Gastroesophageal sphincter (tissue), 4 donors: ENCODE measurements at regions not wholly inside any gene's neighbourhood (a gene's known extent, or its start where the extent isn't known, plus 50 kb on each side); places are given as distances from the start of the nearest gene placed in this dataset.

Experiments
- ATAC-seq: fragments of 150-250 bp; one replicate; pipeline ENCODE4 v1.9.1; 2016; ENCODE audit warnings: mild to moderate bottlenecking, moderate library complexity
- H3K27ac ChIP-seq, 4 donors: fragments of 200-600 bp; sonication (generic) in 3 of 4; 1 replicate in 3 of 4; 2 replicates in 1 of 4; pipeline ENCODE4 v1.5.1; 2016 to 2019
- H3K27me3 ChIP-seq: fragments of 200-600 bp; sonication (generic); one replicate; pipeline ENCODE4 v1.5.1; 2019
- H3K36me3 ChIP-seq, 2 donors: fragments of 200-600 bp; sonication (generic); one replicate each; pipeline ENCODE4 v1.5.1; 2019; ENCODE audit warnings: control low read depth in 1 of 2
- H3K4me1 ChIP-seq, 3 donors: fragments of 200-600 bp; sonication (generic); 1 replicate in 2 of 3; 2 replicates in 1 of 3; pipeline ENCODE4 v1.5.1; 2016 to 2019; ENCODE audit warnings: control low read depth in 2 of 3
- H3K4me3 ChIP-seq, 2 donors: fragments of 200-600 bp; sonication (generic); one replicate each; pipeline ENCODE4 v1.5.1; 2019; ENCODE audit warnings: mild to moderate bottlenecking in 1 of 2, moderate library complexity in 1 of 2
- H3K9me3 ChIP-seq, 3 donors: fragments of 200-600 bp; sonication (generic); one replicate each; pipeline ENCODE4 v1.5.1; 2017 to 2019; ENCODE audit warnings: control low read depth in 2 of 3
- CTCF ChIP-seq, 4 experiments: fragments of 200-600 bp in 2 of 4; fragments of 450-650 bp in 2 of 4; sonication (generic) in 1 of 4; IDR thresholded peaks; one replicate each; pipeline ENCODE4 v1.5.1; 2017 to 2019; ENCODE audit warnings: antibody characterized with exemption in 4 of 4, mild to moderate bottlenecking in 2 of 4, moderate library complexity in 2 of 4
- EP300 ChIP-seq: sonication (generic); formaldehyde crosslinking; IDR thresholded peaks from one replicate; pipeline ENCODE4 v1.6.1; 2017; ENCODE audit warnings: antibody characterized with exemption, mild to moderate bottlenecking
- POLR2A ChIP-seq, 2 donors: fragments of 450-650 bp; IDR thresholded peaks; one replicate each; pipeline ENCODE4 v1.6.1; 2017; ENCODE audit warnings: antibody characterized with exemption in 2 of 2, mild to moderate bottlenecking in 2 of 2, moderate library complexity in 1 of 2
- POLR2AphosphoS5 ChIP-seq: sonication (generic); formaldehyde crosslinking; IDR thresholded peaks from one replicate; pipeline ENCODE4 v1.6.1; 2017; ENCODE audit warnings: antibody characterized with exemption
- WGBS, 2 donors: methylation state at CpG; one replicate each; pipeline ENCODE4 v1.1.5; 2018; ENCODE audit warnings: low coverage in 1 of 2; 5-methylcytosine and 5-hydroxymethylcytosine counted together

- no peak overlapping the region for H3K27ac ChIP-seq
- H3K9me3 ChIP-seq: no peaks in the 10 kb centered on the region
- no peaks in the 10 kb centered on the region for H3K4me1 ChIP-seq
- ATAC-seq: no peak
- no peaks in the 10 kb centered on the region for H3K36me3 ChIP-seq
- WGBS, 2 donors: 60 to 71% methylated on average over 3 to 14 of the region's 15 CpGs
- no peak overlapping the region for H3K4me3 ChIP-seq
- TF ChIP-seq CTCF (IDR thresholded peaks at IDR 0.05) (no peak), POLR2A (IDR thresholded peaks at IDR 0.05) (no peak), EP300 (no peak), POLR2AphosphoS5 (no peak)
- peaks cover 64% of the 10 kb centered on the region for H3K27me3 ChIP-seq
These were observed 135.1 kb downstream of the MRM1 start for GRCh38 chr17:36736201-36737156.

- H3K27ac ChIP-seq: no peak overlapping the region
- H3K27me3 ChIP-seq: peaks cover 57% of the 10 kb centered on the region
- 74 to 77% methylated on average over 4 to 5 of the region's 6 CpGs for WGBS, 2 donors
These were observed 137.8 kb downstream of the MRM1 start for GRCh38 chr17:36739208-36739607.

GRCh38 chr17:36740157-36740556 is 138.8 kb downstream of the MRM1 start:
- Histone ChIP-seq H3K36me3 (no peaks in the 10 kb centered on the region), H3K4me1 (no peaks in the 10 kb centered on the region), H3K9me3 (no peaks in the 10 kb centered on the region), H3K27ac (no peak overlapping the region), H3K27me3 (peaks cover 56% of the 10 kb centered on the region), H3K4me3 (no peak overlapping the region)
- 60% methylated on average over 1 of the region's 8 CpGs; no CpG with 5 or more reads in 1 of the 2 donors for WGBS, 2 donors
- ATAC-seq: no peak
- TF ChIP-seq CTCF (IDR thresholded peaks at IDR 0.05) (no peak), POLR2A (IDR thresholded peaks at IDR 0.05) (no peak), POLR2AphosphoS5 (no peak), EP300 (no peak)

More at GRCh38 chr17:36739208-36739607, 137.8 kb downstream of the MRM1 start:
- Histone ChIP-seq H3K4me1 (no peaks in the 10 kb centered on the region), H3K4me3 (no peak overlapping the region), H3K9me3 (no peaks in the 10 kb centered on the region), H3K36me3 (no peaks in the 10 kb centered on the region)
- TF ChIP-seq EP300 (no peak), POLR2AphosphoS5 (no peak), POLR2A (IDR thresholded peaks at IDR 0.05) (no peak), CTCF (IDR thresholded peaks at IDR 0.05) (no peak)
- ATAC-seq: no peak

GRCh38 chr17:36741019-36741902 is 139.9 kb downstream of the MRM1 start:
- no peaks in the 10 kb centered on the region for H3K36me3 ChIP-seq
- H3K27me3 ChIP-seq: peaks cover 45% of the 10 kb centered on the region
- ATAC-seq: no peak
- TF ChIP-seq POLR2AphosphoS5 (no peak), POLR2A (IDR thresholded peaks at IDR 0.05) (no peak), EP300 (no peak), CTCF (IDR thresholded peaks at IDR 0.05) (no peak)
- no peaks in the 10 kb centered on the region for H3K9me3 ChIP-seq
- H3K4me3 ChIP-seq: no peak overlapping the region
- WGBS, 2 donors: 82 to 83% methylated on average over 6 of the region's 6 CpGs
- no peak overlapping the region for H3K27ac ChIP-seq
- H3K4me1 ChIP-seq: no peaks in the 10 kb centered on the region
